DMS 273 treated with DMSO at 0.1 percent for 48 hours (cell line): ENCODE measurements at regions not wholly inside any gene's neighbourhood (a gene's known extent, or its start where the extent isn't known, plus 50 kb on each side); places are given as distances from the start of the nearest gene placed in this dataset.

Experiments
- DNase-seq: peaks from one replicate; lab custom pipeline; 2025; lab: John Stamatoyannopoulos, UW

DNA sequence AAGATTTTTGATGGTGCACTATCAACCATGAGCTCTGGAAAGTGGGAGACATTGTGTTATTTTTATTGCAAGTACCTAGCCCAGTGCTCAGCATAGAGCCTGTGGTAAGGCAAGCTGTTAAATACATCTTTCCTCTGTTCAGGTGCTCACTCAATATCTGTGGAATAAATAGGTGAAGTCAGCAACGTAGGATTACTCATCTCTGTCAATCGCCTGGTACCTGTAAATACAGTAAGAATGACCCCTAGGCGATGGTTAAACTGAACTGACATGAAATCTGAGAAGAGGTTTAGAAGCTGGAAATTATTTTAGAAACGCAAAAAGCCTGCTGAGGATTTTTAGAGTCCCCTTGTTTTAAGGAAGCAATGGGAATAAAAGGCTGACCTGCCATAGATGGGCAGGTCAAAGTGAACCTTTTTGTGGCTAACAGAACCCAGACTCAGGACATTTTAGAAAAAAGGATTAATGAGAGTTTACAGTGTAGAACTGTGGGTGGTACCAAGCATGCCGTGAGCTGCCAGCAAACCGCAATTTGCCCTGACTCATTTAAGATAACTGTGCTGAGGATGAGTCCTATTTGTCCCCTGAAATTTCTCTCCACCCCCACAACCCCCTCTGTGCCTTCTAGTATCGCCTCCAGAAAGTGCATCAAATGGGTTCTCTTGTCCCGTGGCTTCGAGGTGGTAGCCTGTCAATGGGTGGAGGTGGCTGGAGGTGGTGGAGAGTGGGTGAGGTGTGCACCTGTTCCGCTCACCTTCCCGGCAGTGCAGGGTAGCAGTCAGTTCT is 375.1 kb downstream of the MED10 start:
- no peak for DNase-seq

DNA sequence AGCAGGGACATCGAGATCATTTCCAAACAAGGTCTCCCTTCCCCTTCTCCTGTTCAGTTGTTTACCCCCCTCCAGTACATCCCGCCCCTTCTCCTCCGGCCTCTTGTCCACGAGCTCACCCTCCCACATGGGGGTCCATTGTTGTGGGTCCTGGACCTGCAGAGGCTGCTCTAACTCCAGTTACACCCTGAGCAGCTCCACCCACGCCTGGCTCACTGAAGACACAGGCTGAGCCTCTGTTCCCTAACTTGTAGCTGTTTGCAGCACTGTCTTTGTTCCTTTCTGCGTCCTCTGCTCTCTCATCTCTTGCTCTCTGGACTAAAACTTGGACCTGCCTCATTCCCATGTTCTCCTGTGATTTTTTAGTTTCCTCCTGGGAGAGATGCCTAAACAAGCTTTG is 377.5 kb downstream of the MED10 start:
- DNase-seq: no peak

DNA sequence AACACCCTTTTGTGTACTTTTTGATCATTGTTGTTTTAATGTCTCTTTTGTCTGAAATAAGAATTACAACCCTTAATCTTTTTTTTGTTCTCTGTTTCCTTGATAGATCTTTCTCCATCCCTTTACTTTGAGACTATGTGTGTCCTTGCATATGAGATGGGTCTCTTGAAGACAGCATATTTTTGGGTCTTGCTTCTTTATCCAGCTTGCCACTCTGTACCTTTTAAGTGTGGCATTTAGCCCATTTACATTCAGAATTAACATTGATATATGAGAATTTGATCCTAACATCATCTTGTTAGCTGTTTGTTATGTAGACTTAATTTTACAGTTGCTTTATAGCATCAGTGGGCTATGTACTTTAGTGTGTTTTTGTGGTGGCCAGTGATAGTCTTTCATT is 382.5 kb downstream of the MED10 start:
- no peak for DNase-seq

DNA sequence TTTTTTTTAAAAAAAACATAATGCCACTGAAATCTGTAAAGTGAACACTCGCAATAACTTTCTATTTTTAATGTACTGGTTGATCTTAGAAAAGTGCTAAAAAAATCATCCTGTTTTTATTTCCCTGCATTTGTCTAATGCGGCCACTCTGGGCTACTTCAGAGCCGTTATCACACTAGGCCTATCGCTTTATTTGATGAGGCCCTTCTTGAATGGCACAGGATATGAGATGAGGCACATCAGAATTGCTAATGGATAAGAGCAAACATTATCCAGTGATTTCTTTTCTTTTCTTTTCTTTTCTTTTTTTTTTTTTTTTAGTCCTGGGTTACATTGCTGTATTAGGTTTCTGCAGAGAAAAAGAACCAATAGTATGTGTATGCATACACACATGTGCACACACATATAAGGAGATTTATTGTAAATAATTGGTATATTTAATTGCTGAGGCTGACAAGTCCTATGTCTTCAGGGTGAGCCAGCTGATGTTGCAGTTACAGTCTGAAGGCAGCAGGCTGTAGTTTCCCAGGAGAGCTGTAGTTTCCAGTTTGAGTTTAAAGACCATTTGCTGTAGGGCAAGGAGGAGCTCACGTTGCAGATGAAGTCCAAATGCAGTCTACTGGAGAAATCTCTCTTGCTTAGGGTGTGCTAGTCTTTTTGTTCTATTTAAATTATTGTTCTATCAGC is 391.7 kb downstream of the MED10 start:
- DNase-seq: no peak

DNA sequence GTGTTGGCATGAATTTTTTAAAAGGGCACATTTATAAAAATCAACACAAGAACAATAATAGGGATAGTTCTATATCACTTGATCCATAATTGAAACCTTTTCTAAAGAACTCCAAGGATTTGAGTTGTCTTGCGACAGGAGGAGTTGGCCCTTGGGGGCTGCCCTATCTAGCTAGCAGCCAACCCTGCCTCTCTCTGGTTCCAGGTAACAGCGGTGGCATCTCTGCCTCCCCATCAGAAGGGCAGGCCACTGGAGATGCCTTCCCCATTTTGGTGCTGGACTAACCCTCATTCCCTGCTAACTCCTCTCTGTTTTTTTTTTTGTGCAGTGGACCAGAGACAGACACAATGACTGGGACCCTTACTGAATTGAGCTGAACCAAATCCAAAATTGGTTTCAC is 393.0 kb downstream of the MED10 start:
- DNase-seq: no peak

DNA sequence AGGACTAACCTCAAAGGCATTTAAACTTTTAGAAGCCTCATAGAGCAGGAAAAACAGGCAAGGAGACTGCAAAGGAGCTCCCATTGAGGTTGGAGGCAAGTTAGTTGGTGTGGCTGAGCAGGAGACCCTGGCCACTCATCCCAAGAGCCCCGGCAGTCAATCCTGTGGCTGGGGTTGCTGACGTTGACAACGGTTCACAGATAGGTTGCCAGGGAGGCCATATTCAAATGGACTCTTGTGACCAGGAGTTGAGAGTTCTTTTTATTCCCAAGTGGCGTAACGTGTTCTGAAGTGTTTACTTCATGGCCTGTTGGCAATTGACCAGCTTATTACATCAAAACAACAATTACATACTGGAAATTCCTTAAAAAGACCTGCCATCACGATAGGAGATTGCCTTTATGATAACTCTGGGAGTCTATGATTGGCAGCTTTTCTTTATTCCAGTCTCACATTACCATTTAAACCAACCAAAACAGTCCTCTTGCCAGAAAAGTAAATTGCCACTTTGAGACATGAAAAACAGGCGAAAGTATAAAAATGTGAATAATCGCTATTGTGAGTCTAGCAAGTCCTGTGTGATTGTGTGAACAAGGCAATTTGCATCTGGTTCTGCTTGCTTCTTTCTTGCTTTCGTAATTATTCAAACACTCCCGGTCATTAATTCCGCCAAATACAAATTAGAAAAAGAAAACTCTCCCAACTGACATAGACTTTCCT is 394.9 kb downstream of the MED10 start:
- DNase-seq: no peak

DNA sequence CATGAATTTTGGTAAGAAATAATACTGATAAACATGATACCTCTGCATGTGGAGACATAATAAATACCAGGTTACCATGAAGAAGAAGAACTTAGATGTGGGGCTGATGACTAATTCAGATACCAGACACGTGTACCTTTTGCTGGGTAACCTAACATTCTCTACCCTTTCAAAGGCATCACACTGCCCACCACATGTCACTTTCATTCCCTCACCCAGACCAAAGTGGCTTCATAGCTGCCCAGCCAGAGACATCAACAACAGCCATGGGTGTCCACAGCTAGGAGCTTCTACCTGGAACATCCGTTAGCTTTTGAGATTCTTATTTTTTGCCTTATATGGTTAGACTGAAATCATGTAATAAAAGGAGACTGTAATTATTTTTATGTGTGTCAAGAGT is 396.8 kb downstream of the MED10 start:
- DNase-seq: no peak

DNA sequence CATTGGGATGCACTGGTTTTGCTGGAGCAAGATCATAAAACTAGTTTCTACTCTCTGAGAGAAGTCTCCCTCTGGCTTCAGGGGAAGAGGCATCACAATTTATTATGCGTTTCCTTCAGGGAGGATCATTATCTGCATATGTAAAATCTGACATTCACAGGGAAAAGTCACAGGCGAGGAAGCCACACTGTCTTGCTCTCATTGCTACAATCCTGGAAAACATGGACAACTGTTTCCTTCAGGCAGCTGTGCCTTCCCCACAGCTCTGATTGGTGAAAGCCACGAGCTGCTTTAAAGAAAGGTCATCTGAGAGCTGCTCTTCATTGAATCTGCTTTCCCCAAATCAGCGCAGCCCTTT is 397.8 kb downstream of the MED10 start:
- DNase-seq: no peak

DNA sequence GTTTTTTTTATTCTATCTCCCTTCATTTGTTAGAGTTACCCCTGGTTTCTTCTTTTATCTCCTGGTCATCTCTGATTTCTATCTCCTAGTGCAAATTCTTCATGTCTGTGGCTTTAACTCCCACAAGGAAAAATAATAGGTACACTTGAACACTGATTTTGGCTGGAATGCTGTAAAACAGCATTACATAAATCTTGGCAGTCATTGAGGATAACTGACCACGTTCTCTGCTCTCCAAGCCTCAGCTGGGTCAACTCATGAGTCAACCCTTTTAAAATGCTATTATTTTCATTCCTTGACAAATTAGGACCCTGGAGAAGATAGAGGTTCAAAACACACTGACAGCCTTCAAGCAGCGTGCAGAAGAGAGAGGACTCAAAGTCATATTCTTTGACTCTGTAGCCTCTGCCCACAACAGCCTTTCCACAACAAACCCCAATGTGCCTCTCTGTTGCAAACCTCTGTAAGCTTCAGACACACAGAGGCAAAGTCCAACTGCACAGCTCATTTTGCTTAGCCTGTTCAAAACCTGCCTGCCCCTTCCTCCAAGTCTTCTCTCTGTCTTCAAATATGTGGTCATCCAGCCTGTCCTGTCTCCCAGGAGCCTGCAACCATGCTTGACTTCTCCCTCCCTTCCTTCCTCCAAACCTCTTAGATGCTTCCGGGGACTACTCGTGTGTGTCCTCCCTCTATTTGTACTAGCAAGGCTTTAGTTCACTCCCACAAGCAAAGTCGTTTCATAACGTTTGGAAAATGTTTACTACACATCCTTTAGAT is 398.4 kb downstream of the MED10 start:
- DNase-seq: no peak

DNA sequence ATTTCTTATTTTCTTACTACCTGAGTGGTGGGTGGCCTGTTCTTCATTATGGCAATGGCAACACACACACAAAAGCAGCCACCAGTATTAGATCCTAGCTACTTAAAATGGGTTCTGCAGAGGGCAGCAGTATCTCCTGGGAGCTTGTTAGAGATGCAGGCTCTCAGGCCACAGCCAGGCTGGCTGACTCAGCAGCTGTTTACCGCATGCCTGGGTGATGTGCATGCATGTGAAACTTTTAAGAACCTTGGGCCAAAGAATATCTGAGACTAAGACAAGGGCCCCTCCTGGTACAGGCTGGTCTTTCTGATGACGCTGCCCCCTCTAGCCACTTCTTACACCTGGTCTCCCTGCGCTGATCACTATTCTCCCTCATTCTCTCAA is 399.0 kb downstream of the MED10 start:
- no peak for DNase-seq

DNA sequence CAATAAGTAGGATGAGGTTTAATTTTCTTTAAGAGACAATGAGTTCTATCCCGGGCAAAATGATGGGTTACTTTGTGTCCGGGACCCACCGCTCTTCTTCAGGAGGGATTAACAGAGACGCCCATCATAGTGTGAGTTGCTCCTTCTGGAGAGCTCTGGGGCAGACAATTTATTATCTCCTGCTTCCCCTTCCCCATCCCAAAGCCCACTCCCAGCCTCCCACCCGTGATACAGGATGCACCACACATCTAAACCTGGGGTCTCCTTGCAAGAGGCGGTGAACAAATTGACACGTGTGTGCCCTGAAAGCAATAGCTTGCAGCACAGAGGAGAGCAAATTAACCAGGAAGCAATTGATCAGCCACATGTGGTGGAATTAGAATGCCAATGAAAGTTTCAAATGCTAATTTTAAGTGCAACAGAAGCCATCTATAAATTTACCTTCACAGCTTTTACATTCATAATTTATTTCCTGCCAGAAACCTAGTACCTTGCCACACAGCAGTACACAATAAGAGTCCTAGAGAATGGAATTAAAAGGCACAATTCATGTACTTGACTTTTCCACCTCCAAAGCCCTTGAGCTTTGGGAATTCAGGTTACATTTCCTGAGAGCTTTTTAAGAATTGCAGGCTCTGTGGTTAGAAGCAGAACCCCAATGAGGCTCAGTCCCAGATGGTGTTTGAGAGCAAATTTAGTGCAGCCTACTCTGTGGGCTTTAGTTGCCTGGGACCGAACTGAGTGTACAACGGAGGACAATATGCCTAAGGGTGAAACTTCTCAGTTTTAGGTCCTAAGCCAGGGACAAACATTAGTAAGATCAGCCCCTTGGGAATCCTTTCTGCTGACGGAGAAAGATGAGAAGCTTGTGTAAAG is 399.6 kb downstream of the MED10 start:
- no peak for DNase-seq

DNA sequence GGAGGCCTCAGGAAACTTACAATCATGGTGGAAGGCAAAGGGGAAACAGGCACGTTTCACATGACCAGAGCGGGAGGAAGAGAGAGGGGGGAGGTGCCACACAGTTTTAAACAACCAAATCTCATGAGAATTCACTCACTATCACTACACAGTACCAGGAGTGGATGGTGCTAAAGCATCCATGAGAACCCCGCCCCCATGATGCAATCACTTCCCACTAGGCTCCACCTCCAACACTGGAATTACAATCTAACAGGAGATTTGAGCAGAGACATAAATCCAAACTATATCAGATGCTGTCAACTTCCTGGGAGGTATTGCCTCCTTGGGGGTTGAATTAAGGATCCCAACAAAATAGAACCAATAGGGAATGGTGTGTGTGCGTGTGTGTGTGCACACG is 407.1 kb downstream of the MED10 start:
- DNase-seq: no peak

DNA sequence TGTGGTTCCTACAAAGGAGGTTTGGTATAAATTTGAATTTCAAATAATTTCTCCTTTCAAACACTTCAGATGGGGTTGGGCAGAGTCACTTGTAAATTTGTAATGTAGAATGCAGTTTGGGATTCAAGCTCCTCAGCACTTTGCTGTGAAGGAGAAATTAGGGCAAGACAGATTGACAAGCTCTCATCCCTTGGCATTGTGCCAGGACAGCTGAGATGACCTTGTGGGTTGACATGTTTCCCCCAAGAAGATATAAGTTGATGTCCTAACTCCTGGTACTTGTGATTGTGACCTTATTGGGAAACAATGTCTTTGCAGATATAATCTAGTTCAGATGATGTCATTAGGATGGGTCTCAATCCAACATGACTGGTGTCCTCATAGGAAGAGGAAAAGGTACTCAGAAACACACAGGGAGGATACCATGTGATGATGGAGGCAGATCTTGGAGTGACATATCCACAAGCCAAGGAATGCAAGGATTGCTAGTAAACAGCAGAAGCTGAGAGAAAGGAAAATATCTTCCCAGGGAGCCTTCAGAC is 408.3 kb downstream of the MED10 start:
- no peak for DNase-seq

DNA sequence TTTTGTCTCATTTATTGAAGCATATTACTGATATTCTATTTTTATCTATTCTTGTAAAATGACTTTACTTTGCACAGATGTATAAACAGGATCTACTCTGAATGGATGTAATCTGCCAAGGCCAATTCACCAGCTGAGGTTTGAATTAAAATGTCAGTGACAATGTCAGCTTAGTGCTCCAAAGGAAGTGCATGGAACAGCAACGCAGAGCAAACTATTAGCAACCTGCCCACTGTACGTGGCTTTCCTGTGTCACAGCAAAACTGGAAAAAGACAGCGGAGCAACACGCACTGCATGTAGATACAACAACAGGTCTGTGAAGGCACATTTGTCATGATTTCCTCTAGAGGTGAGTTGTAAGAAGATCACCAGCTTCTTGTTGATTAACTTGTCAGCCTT is 409.4 kb downstream of the MED10 start:
- no peak for DNase-seq

DNA sequence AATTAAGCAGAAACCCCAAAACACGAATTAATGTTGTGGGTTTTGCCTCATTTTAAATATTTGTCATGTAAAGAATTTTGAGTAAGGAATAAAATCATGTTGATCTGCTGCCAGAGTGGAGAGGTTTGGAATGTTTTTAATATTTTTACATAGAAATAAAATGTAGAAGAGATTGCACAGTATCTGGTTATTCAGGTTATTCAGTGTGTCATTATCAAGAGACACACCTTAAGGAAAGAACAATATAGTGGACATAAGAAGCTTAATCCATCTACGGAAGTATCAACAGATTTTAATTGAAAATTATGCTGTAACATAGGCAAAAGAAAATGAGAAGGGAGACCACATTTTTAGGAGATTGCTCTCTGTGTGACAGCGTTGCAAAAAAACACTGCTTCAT is 410.4 kb downstream of the MED10 start:
- DNase-seq: no peak

DNA sequence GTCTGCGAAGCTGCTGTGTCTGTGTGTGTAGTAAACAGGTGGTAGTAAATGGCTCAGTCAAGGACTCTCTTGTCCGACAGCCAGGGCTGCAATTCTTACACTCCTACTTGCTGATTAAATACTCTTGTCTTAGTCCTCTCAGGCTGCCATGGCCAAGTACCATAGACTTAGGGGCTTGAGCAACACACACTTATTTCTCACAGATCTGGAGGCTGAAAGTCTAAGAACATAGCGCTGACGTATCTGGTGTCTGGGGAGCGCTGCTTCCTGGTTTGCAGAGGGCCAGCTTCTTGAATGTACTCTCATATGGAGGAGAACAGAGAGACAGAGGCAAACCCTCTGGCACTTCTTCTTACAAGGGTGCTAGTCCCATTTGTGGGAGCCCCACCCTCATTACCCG is 411.0 kb downstream of the MED10 start:
- DNase-seq: no peak

DNA sequence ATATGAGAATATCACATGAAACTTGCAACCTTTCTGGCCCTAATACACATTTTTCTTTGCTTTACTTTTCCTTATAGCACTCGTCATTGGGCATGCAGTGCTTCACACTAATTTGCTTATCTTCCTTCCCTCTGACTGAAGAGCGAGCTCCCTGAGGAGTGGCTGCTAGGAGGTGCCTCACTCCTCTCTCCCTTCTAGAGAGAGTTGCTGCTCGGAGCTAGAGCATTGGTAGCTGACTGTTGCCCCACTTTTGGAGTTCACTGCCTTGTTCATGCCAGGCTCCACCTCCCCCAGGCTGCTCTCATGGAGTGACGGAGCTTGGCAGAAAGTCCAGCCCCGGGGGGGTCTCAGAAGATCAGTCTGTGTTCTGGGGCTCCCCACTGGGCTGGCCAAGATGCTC is 413.2 kb downstream of the MED10 start:
- DNase-seq: no peak

DNA sequence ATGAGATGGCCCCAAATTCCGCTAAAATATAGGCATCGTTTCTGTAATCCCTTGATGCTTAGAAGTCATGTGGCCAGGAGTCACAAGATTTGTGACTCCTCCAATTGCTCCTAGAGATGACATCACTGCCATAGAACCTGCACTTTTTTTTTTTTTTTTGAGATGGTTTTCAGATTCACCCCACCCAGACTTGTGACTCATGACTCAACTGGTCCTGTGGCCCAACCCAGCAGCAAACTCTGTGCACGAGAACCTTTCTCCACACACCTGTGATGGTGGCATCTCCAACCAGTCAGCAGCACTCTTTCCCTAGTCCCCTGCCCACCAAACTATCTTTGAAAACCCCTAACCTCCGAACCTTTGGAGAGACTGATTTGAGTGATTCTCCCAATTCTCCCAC is 414.0 kb downstream of the MED10 start:
- DNase-seq: no peak

DNA sequence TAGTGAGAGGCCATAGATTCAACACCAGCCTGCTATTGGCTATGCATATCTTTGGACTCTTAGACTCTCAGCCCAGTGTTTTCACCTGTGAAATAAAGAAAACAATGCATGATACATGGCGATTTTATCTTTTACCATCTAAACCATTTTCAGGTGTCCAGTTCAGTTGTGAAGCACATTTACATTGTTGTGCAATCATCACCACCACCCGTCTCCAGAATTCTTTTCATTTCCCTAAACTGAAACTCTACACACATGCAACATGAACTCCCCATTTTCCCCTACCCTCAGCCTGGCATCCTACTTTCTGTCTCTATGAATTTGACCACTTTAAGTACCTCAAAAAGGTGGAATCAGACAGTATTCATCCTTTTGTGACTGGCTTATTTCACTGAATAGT is 420.6 kb downstream of the MED10 start:
- no peak for DNase-seq

DNA sequence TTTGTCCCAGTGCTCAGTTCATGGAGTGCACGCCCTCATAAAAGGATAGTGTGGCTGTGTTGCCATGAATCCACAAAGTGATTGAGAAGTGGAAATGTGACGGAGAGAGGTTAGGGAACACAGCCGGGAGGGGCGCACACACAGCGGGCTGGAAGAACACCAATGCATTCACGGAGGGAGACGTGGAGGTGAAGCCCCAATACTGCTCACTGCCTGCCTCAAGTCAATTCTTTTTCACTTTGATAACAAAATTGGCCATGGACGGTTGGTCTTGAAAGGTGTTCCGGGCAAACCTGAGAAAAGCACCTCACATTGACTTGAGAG is 424.1 kb downstream of the MED10 start:
- no peak for DNase-seq

DNA sequence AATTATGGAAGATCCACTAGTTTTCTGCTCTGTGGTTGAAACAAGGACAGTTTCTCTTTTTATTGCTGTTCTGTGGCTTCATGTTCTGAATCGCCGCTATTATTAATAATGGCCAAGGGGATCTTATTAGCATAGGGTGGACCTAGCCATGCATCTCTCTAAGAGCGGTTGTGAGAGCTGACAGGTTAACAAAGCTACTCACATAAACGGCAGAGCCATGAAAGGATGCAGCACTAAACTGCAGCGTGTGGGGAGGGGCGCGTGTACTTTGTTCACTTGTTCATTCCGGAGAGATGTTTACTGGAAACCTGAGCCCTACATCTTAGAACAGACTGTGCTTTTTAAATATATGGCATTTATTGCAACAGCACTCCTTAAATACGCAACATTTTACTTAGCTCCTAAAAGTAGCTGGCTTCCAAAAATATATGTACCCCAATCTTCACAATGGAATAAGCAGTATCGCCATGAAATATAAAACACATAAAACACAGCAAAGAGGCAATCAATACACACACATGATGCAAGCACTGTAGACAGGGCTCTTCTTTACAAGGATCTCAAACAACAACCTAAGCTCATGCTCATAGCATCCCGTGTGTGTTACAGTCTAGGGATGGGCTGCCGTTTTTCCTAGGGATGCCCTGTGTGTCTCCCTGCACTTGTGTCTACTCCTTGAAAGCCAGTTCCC is 424.6 kb downstream of the MED10 start:
- DNase-seq: no peak
